NCI-H446 treated with DMSO at 0.1 percent for 48 hours (cell line): ENCODE measurements at regions not wholly inside any gene's neighbourhood (a gene's known extent, or its start where the extent isn't known, plus 50 kb on each side); places are given as distances from the start of the nearest gene placed in this dataset.
A peak's percentile ranks its signal among the peaks of the same experiment; 100 is the strongest.

ENCODE experiments used
- DNase-seq: peaks from one replicate; lab custom pipeline; 2025; lab: John Stamatoyannopoulos, UW

- no peak for DNase-seq
Measured at GRCh38 chr9:111195766-111196165, 134.3 kb downstream of the OR2K2 start.

GRCh38 chr9:111193095-111193494 is 136.9 kb downstream of the OR2K2 start:
- no peak for DNase-seq

GRCh38 chr9:111192650-111193049 is 137.4 kb downstream of the OR2K2 start:
- DNase-seq, result no peak

- DNase-seq, result no peak
Measured at GRCh38 chr9:111190347-111190746, 139.7 kb downstream of the OR2K2 start.

GRCh38 chr9:111187376-111187775 is 142.6 kb downstream of the OR2K2 start:
- no peak for DNase-seq

- no peak for DNase-seq
Measured at GRCh38 chr9:111186021-111186530, 143.9 kb downstream of the OR2K2 start.

- no peak for DNase-seq
Measured at GRCh38 chr9:111180811-111181210, 142.5 kb upstream of the LPAR1 start.

GRCh38 chr9:111179577-111179976 is 141.3 kb upstream of the LPAR1 start:
- DNase-seq, result no peak

- DNase-seq, result peak; percentile 1
Measured at GRCh38 chr9:111178331-111179055, 140.2 kb upstream of the LPAR1 start.

GRCh38 chr9:111176511-111176910 is 138.2 kb upstream of the LPAR1 start:
- DNase-seq, result no peak

GRCh38 chr9:111175350-111175749 is 137.1 kb upstream of the LPAR1 start:
- DNase-seq, result no peak

GRCh38 chr9:111167341-111167740 is 129.1 kb upstream of the LPAR1 start:
- no peak for DNase-seq

GRCh38 chr9:111163716-111164389 is 125.6 kb upstream of the LPAR1 start:
- no peak for DNase-seq

GRCh38 chr9:111162026-111162425 is 123.8 kb upstream of the LPAR1 start:
- DNase-seq, result no peak

GRCh38 chr9:111161015-111161415 is 122.7 kb upstream of the LPAR1 start:
- DNase-seq, result no peak

GRCh38 chr9:111158999-111159398 is 120.7 kb upstream of the LPAR1 start:
- DNase-seq, result no peak

- no peak for DNase-seq
Measured at GRCh38 chr9:111158363-111158762, 120.1 kb upstream of the LPAR1 start.

- DNase-seq, result no peak
Measured at GRCh38 chr9:111154081-111154562, 115.9 kb upstream of the LPAR1 start.

GRCh38 chr9:111152614-111153406 is 114.5 kb upstream of the LPAR1 start:
- DNase-seq, result no peak

GRCh38 chr9:111151537-111151936 is 113.3 kb upstream of the LPAR1 start:
- DNase-seq, result no peak

- no peak for DNase-seq
Measured at GRCh38 chr9:111150181-111150580, 111.9 kb upstream of the LPAR1 start.

GRCh38 chr9:111149018-111149759 is 110.9 kb upstream of the LPAR1 start:
- no peak for DNase-seq
